ENCODE measurements at regions not wholly inside any gene's neighbourhood (a gene's known extent, or its start where the extent isn't known, plus 50 kb on each side); places are given as distances from the start of the nearest gene placed in this dataset.
A peak's percentile ranks its signal among the peaks of the same experiment; 100 is the strongest.
"Not testable (repeated sequence)": the region's sequence is repeated elsewhere in the genome, so short reads cannot be mapped to it uniquely, and the experiment has no call there.

DNA sequence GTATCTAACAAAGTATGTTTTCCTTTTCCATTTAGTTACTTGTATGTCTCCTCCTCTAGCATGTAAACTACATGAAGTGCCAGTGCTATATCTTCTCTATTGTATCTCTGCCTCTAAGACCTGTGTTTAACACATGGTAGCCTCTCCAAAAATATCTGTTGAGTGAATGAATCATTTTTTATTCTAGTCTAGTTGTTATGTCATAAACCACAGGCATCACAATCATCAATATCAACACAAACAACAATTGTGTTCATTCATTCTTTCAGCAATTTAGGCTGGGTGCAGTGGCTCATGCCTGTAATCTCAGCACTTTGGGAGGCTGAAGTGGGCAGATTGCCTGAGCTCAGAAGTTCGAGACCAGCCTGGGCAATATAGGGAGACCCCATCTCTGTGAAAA is 111.6 kb upstream of the EYA4 start:
- Histone ChIP-seq H3K27me3 (no peaks in the 10 kb centered on the region), H3K36me3 (no peaks in the 10 kb centered on the region), H3K27ac (peak overlapping the region in 1 of 2 donors; percentile 84), H3K9me3 (no peaks in the 10 kb centered on the region), H3K4me1 (peaks cover 0 to 27% of the 10 kb centered on the region in 2 donors), H3K4me3 (no peak overlapping the region)
- no peak for DNase-seq (ENCODE audit: low spot score)
- TF ChIP-seq, protein P1, sequence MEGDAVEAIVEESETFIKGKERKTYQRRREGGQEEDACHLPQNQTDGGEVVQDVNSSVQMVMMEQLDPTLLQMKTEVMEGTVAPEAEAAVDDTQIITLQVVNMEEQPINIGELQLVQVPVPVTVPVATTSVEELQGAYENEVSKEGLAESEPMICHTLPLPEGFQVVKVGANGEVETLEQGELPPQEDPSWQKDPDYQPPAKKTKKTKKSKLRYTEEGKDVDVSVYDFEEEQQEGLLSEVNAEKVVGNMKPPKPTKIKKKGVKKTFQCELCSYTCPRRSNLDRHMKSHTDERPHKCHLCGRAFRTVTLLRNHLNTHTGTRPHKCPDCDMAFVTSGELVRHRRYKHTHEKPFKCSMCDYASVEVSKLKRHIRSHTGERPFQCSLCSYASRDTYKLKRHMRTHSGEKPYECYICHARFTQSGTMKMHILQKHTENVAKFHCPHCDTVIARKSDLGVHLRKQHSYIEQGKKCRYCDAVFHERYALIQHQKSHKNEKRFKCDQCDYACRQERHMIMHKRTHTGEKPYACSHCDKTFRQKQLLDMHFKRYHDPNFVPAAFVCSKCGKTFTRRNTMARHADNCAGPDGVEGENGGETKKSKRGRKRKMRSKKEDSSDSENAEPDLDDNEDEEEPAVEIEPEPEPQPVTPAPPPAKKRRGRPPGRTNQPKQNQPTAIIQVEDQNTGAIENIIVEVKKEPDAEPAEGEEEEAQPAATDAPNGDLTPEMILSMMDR (IDR thresholded peaks at IDR 0.05), result no peak

DNA sequence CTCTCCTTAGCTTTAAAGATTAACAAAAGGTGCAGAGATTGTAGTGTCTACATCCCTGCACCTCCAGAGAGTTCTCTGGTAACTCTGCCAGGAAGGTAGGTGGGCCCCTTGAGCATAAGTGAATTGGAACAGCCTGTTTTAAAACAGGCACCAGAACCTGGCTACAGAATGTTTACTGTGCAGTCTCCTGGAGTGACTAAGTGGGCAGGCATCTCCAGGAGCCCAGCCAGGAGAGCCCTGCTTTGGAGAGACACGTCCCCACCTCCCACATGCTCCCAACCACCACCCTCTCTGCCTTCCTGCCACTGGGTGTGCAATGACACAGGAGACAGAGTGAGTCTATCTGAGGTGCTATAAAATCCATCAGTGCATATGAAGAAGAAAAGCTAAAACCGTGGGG is 110.3 kb upstream of the EYA4 start:
- Histone ChIP-seq H3K27me3 (no peaks in the 10 kb centered on the region), H3K27ac (peak overlapping the region; percentile 72 to 88), H3K4me1 (peaks cover 0 to 27% of the 10 kb centered on the region in 2 donors), H3K36me3 (no peaks in the 10 kb centered on the region), H3K4me3 (no peak overlapping the region), H3K9me3 (no peaks in the 10 kb centered on the region)
- peak; percentile 67 for DNase-seq (ENCODE audit: low spot score)
- TF ChIP-seq, protein P1 (IDR thresholded peaks at IDR 0.05), result no peak

DNA sequence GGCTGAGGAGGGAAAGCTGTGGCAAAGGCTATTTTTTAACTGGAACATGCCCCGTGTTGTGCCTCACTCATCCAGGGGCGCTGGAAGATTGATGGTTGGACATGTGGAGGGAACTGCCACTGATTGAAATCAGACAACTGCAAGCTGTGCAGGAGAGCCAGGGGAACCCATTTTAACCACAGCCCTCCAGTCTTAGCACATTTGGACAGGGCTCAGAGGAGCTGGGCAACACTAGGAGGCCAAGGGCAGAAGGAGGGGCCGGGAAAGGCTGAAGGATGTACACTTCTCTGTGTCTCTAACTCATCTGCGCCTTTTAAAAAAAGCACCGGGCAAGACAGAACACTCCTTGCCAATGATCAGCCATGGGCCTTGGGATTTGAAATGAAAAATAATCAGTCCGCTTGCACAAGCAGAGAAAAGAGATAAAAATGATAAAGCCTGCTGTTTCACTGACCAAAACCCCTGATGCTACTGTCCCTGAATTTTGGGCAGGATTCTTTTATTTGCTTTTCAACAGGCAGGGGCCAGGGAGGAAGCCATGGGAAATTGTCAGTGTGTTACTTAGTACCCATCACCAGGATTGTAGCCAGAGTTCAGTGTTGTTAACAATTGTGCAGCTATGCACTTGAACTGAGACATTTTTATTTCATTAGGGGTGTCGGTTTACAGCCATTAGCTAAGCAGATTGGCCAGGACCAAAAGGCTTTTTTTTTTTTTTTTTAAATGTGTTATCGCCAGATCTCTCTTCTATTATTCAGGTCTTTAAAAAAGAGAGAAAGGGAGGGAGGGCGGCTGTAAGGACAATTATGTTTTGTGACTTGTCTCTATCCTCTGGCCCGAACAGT is 109.3 kb upstream of the EYA4 start:
- TF ChIP-seq, protein P1 (IDR thresholded peaks at IDR 0.05), result no peak
- H3K27ac ChIP-seq, result peak overlapping the region; percentile 71 to 88

DNA sequence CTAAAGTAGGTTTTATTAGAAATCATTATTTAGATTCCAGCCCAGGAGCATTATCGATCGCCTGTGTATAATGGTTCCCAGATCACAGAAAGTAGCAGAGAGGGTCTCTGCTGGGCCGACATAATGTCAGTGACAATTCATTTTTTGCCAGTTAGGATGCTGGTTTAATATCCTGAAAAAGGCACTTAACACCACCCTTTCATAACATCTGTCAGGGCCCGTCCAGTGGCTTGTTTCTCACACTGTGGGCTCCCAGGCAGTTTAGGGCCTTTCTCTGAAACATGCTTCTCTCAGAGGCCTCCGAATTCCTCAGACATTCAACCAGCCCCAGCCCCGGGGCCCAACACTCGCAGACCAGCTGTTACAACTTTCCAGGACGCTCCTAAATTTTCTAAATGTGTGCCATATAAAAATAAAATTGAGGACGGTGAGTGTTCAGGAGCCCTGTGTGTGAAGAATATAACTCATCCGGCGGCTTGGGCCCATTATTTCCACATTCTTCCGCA is 108.6 kb upstream of the EYA4 start:
- DNase-seq (ENCODE audit: low spot score), result no peak

More for the DNA sequence above, 109.3 kb upstream of the EYA4 start:
- Histone ChIP-seq H3K4me3 (no peak overlapping the region), H3K4me1 (peaks cover 0 to 33% of the 10 kb centered on the region in 2 donors), H3K36me3 (no peaks in the 10 kb centered on the region), H3K27me3 (no peaks in the 10 kb centered on the region), H3K9me3 (no peaks in the 10 kb centered on the region)
- no peak for DNase-seq (ENCODE audit: low spot score)

DNA sequence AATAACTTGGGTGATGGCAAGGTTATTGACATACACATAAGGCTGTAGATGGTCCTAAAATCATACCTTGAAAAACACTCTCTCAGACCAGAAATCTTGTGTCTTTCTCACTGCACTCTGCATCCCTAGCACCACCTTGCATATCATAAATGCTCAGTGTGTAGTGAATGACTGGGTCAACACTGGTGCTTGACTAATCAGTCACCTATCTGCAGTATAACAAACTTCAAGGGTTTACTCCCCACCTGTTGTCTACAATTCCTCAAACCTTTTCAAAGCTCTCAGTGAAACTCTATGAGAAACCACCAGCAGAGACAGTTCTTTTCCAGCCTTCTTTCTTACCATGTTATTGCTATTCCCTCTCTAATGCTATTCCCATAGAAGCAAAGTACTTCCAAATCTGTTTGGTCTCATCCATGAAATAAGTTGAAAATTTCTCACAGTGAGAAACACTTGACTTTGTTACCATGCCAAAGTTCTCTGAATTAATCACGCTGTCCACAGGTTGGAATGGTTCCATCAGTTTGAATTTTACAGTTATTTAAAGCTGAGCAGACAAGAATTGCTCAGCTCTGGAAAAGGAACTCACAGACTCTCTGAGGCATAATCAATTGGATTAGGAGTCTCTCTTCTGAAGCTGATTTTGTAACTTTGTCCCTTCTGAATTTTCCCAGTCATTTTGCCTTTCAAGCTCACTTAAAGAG is 104.8 kb upstream of the EYA4 start:
- peaks cover 0 to 12% of the 10 kb centered on the region in 2 donors for H3K4me1 ChIP-seq
- TF ChIP-seq, protein P1 (IDR thresholded peaks at IDR 0.05), result no peak
- H3K4me3 ChIP-seq, result no peak overlapping the region
- no peak for DNase-seq (ENCODE audit: low spot score)
- H3K9me3 ChIP-seq, result no peaks in the 10 kb centered on the region
- no peaks in the 10 kb centered on the region for H3K36me3 ChIP-seq
- no peaks in the 10 kb centered on the region for H3K27me3 ChIP-seq
- H3K27ac ChIP-seq, result peak overlapping the region in 1 of 2 donors; percentile 31

More for the DNA sequence above, 108.6 kb upstream of the EYA4 start:
- H3K27ac ChIP-seq, result peak overlapping the region; percentile 71 to 88
- no peaks in the 10 kb centered on the region for H3K36me3 ChIP-seq
- H3K4me3 ChIP-seq, result no peak overlapping the region
- no peaks in the 10 kb centered on the region for H3K9me3 ChIP-seq
- H3K4me1 ChIP-seq, result peaks cover 0 to 33% of the 10 kb centered on the region in 2 donors
- no peaks in the 10 kb centered on the region for H3K27me3 ChIP-seq
- TF ChIP-seq, protein P1 (IDR thresholded peaks at IDR 0.05), result no peak

DNA sequence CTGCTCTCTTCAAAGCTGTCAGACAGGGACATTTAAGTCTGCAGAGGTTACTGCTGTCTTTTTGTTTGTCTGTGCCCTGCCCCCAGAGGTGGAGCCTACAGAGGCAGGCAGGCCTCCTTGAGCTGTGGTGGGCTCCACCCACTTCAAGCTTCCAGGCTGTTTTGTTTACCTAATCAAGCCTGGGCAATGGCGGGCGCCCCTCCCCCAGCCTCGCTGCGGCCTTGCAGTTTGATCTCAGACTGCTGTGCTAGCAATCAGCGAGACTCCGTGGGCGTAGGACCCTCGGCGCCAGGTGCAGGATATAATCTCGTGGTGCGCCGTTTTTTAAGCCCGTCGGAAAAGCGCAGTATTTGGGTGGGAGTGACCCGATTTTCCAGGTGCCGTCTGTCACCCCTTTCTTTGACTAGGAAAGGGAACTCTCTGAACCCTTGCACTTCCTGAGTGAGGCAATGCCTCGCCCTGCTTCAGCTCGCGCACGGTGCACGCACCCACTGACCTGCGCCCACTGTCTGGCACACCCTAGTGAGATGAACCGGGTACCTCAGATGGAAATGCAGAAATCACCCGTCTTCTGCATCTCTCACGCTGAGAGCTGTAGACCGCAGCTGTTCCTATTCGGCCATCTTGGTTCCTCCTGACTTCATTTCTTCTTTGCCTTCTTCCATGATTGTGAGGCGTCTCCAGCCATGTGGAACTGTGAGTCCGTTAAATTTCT is 93.5 kb upstream of the EYA4 start:
- not testable (repeated sequence) for H3K4me1 ChIP-seq; H3K27ac ChIP-seq; H3K27me3 ChIP-seq; DNase-seq (ENCODE audit: low spot score); H3K9me3 ChIP-seq; H3K4me3 ChIP-seq; H3K36me3 ChIP-seq
